ENCODE measurements at regions not wholly inside any gene's neighbourhood (a gene's known extent, or its start where the extent isn't known, plus 50 kb on each side); places are given as distances from the start of the nearest gene placed in this dataset.

GRCh38 chr7:84629216-84629615, 434.6 kb upstream of the SEMA3A start:
- Histone ChIP-seq H3K9ac (ENCODE audit: low read depth, low read length) (no peak overlapping the region), H3K27ac (ENCODE audit: low read depth, low read length) (no peak overlapping the region), H3K36me3 (ENCODE audit: control insufficient read depth, insufficient read depth, low read length) (no peaks in the 10 kb centered on the region), H3K27me3 (ENCODE audit: control insufficient read depth, insufficient read depth, low read length) (no peaks in the 10 kb centered on the region), H3K9me3 (ENCODE audit: control insufficient read depth, insufficient read depth, low read length) (peaks cover 7% of the 10 kb centered on the region), H3K4me3 (ENCODE audit: low read depth, low read length) (no peak overlapping the region), H3K4me1 (ENCODE audit: control insufficient read depth, insufficient read depth, low read length) (no peaks in the 10 kb centered on the region)

DNA sequence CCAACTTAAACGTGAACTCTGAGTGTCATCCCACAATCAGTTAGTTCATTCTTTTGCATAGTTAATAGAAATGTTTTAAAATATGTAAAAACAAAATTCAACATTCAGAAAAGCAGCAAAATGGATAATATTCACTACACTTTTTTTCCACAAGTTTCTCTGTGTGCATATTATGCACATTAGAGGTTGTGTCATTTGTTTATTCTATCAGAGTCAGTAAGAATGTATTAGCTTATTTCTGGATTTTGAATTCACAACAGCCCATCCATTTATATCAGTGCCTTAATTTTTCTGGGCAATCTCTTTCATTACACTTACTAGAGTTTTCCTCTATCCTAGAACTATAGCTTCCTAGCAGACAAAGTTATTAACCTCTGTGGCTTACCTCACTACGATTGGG, 432.7 kb upstream of the SEMA3A start:
- Histone ChIP-seq H3K9me3 (ENCODE audit: control insufficient read depth, insufficient read depth, low read length) (peaks cover 5% of the 10 kb centered on the region; the same call in 1 of the 2 replicates), H3K4me3 (ENCODE audit: low read depth, low read length) (no peak overlapping the region), H3K9ac (ENCODE audit: low read depth, low read length) (no peak overlapping the region), H3K4me1 (ENCODE audit: control insufficient read depth, insufficient read depth, low read length) (peaks cover 7% of the 10 kb centered on the region; the same call in 1 of the 2 replicates), H3K27me3 (ENCODE audit: control insufficient read depth, insufficient read depth, low read length) (no peaks in the 10 kb centered on the region), H3K36me3 (ENCODE audit: control insufficient read depth, insufficient read depth, low read length) (no peaks in the 10 kb centered on the region), H3K27ac (ENCODE audit: low read depth, low read length) (no peak overlapping the region)

DNA sequence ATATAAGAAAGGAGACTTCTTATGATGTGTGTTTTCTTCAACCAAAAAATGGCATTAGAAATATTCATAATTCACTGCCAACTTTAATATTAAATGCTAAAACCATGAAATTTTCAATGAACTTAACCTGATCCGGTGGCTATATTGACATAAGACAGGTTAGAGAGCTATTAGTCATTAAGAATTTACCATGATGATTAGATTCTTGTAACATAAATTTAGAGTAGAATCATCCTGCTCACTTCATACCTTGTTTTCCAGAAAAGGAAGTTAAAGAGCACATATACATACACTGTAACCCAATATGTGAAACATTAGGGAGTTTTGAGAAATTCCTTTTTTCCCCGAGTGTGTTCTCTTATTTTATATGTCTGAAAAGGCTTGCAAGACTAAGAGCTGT, 430.3 kb upstream of the SEMA3A start:
- H3K36me3 ChIP-seq (ENCODE audit: control insufficient read depth, insufficient read depth, low read length) = no peaks in the 10 kb centered on the region
- H3K27me3 ChIP-seq (ENCODE audit: control insufficient read depth, insufficient read depth, low read length) = no peaks in the 10 kb centered on the region
- no peak overlapping the region for H3K9ac ChIP-seq (ENCODE audit: low read depth, low read length)
- H3K4me3 ChIP-seq (ENCODE audit: low read depth, low read length) = no peak overlapping the region
- H3K9me3 ChIP-seq (ENCODE audit: control insufficient read depth, insufficient read depth, low read length) = no peaks in the 10 kb centered on the region
- no peak overlapping the region for H3K27ac ChIP-seq (ENCODE audit: low read depth, low read length)
- peaks cover 7% of the 10 kb centered on the region; the same call in 1 of the 2 replicates for H3K4me1 ChIP-seq (ENCODE audit: control insufficient read depth, insufficient read depth, low read length)

DNA sequence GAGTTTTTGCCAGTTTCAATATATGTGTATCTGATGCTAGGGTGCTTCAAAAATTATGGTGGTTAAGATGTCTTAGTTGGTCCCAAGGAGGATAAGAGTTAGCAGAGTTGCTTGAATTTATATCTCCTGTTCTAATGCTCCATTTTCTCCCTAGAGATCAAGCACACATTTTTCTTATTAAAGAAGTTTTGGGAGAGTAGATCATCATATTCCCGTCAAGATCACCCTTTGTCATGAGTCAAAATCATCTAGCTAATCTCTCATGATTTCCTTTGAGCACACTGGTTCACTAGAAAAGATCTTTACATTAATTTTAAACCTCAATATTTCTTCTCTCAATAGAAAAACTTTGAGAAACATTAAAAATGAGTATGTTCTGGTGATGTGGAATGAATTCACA, 429.9 kb upstream of the SEMA3A start:
- Histone ChIP-seq H3K9me3 (ENCODE audit: control insufficient read depth, insufficient read depth, low read length) (no peaks in the 10 kb centered on the region), H3K27ac (ENCODE audit: low read depth, low read length) (no peak overlapping the region), H3K9ac (ENCODE audit: low read depth, low read length) (no peak overlapping the region), H3K4me3 (ENCODE audit: low read depth, low read length) (no peak overlapping the region), H3K27me3 (ENCODE audit: control insufficient read depth, insufficient read depth, low read length) (no peaks in the 10 kb centered on the region), H3K36me3 (ENCODE audit: control insufficient read depth, insufficient read depth, low read length) (no peaks in the 10 kb centered on the region), H3K4me1 (ENCODE audit: control insufficient read depth, insufficient read depth, low read length) (peaks cover 7% of the 10 kb centered on the region; the same call in 1 of the 2 replicates)

DNA sequence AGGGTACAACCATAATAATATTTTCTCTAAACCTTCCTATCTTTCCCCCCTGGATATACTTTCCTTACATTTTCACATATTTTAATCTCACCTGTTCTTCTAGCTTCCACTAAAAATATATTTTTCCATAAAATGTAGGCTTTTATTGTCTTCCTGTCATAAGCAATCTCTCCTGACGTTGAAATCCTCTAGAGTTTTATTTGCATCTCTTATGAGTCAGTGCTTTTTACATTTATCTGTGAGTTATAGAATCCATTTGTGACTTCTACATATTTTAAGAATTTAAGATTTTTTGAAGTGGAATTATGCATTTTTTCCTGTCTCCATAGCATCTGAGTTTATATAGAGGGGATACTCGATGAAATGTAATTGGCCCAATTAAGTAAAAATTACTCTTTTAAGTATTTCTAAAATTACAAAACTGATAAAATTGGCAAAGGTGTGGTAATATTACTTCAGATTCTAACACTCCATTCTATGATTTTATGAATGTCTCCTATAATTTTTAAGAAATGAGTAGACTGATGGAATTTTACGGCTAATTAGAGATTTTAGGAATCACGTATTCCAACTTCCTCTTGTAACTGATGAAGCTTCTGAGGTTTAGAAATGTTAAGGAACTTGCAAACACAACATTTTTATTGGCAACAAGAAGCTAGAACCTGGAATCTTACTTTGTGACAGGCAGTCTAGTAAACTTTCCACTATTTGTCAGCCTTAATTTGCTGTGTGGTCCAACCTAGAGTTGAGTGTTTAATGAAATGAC, 422.9 kb upstream of the SEMA3A start:
- H3K4me1 ChIP-seq (ENCODE audit: control insufficient read depth, insufficient read depth, low read length) = no peaks in the 10 kb centered on the region
- H3K9me3 ChIP-seq (ENCODE audit: control insufficient read depth, insufficient read depth, low read length) = no peaks in the 10 kb centered on the region
- no peaks in the 10 kb centered on the region for H3K36me3 ChIP-seq (ENCODE audit: control insufficient read depth, insufficient read depth, low read length)
- no peak overlapping the region for H3K27ac ChIP-seq (ENCODE audit: low read depth, low read length)
- no peak overlapping the region for H3K4me3 ChIP-seq (ENCODE audit: low read depth, low read length)
- no peak overlapping the region for H3K9ac ChIP-seq (ENCODE audit: low read depth, low read length)
- H3K27me3 ChIP-seq (ENCODE audit: control insufficient read depth, insufficient read depth, low read length) = no peaks in the 10 kb centered on the region

- Histone ChIP-seq H3K27ac (ENCODE audit: low read depth, low read length) (no peak overlapping the region), H3K4me3 (ENCODE audit: low read depth, low read length) (no peak overlapping the region), H3K9me3 (ENCODE audit: control insufficient read depth, insufficient read depth, low read length) (no peaks in the 10 kb centered on the region), H3K4me1 (ENCODE audit: control insufficient read depth, insufficient read depth, low read length) (no peaks in the 10 kb centered on the region), H3K27me3 (ENCODE audit: control insufficient read depth, insufficient read depth, low read length) (no peaks in the 10 kb centered on the region), H3K36me3 (ENCODE audit: control insufficient read depth, insufficient read depth, low read length) (no peaks in the 10 kb centered on the region), H3K9ac (ENCODE audit: low read depth, low read length) (no peak overlapping the region)
Measured at GRCh38 chr7:84614821-84615501, 420.4 kb upstream of the SEMA3A start.

GRCh38 chr7:84612981-84613681, 418.5 kb upstream of the SEMA3A start:
- Histone ChIP-seq H3K4me1 (ENCODE audit: control insufficient read depth, insufficient read depth, low read length) (no peaks in the 10 kb centered on the region), H3K9ac (ENCODE audit: low read depth, low read length) (no peak overlapping the region), H3K9me3 (ENCODE audit: control insufficient read depth, insufficient read depth, low read length) (no peaks in the 10 kb centered on the region), H3K27me3 (ENCODE audit: control insufficient read depth, insufficient read depth, low read length) (no peaks in the 10 kb centered on the region), H3K4me3 (ENCODE audit: low read depth, low read length) (no peak overlapping the region), H3K36me3 (ENCODE audit: control insufficient read depth, insufficient read depth, low read length) (no peaks in the 10 kb centered on the region), H3K27ac (ENCODE audit: low read depth, low read length) (no peak overlapping the region)

- H3K27me3 ChIP-seq (ENCODE audit: control insufficient read depth, insufficient read depth, low read length) = no peaks in the 10 kb centered on the region
- no peaks in the 10 kb centered on the region for H3K4me1 ChIP-seq (ENCODE audit: control insufficient read depth, insufficient read depth, low read length)
- H3K4me3 ChIP-seq (ENCODE audit: low read depth, low read length) = no peak overlapping the region
- H3K36me3 ChIP-seq (ENCODE audit: control insufficient read depth, insufficient read depth, low read length) = no peaks in the 10 kb centered on the region
- H3K9ac ChIP-seq (ENCODE audit: low read depth, low read length) = no peak overlapping the region
- H3K27ac ChIP-seq (ENCODE audit: low read depth, low read length) = no peak overlapping the region
- H3K9me3 ChIP-seq (ENCODE audit: control insufficient read depth, insufficient read depth, low read length) = no peaks in the 10 kb centered on the region
Measured at GRCh38 chr7:84611391-84611790, 416.8 kb upstream of the SEMA3A start.

- H3K27ac ChIP-seq (ENCODE audit: low read depth, low read length) = no peak overlapping the region
- no peaks in the 10 kb centered on the region for H3K36me3 ChIP-seq (ENCODE audit: control insufficient read depth, insufficient read depth, low read length)
- H3K4me1 ChIP-seq (ENCODE audit: control insufficient read depth, insufficient read depth, low read length) = no peaks in the 10 kb centered on the region
- H3K4me3 ChIP-seq (ENCODE audit: low read depth, low read length) = no peak overlapping the region
- no peaks in the 10 kb centered on the region for H3K27me3 ChIP-seq (ENCODE audit: control insufficient read depth, insufficient read depth, low read length)
- H3K9me3 ChIP-seq (ENCODE audit: control insufficient read depth, insufficient read depth, low read length) = no peaks in the 10 kb centered on the region
- H3K9ac ChIP-seq (ENCODE audit: low read depth, low read length) = no peak overlapping the region
Measured at GRCh38 chr7:84610390-84610789, 415.8 kb upstream of the SEMA3A start.

- Histone ChIP-seq H3K9ac (ENCODE audit: low read depth, low read length) (no peak overlapping the region), H3K4me1 (ENCODE audit: control insufficient read depth, insufficient read depth, low read length) (no peaks in the 10 kb centered on the region), H3K9me3 (ENCODE audit: control insufficient read depth, insufficient read depth, low read length) (no peaks in the 10 kb centered on the region), H3K27me3 (ENCODE audit: control insufficient read depth, insufficient read depth, low read length) (no peaks in the 10 kb centered on the region), H3K27ac (ENCODE audit: low read depth, low read length) (no peak overlapping the region), H3K4me3 (ENCODE audit: low read depth, low read length) (no peak overlapping the region), H3K36me3 (ENCODE audit: control insufficient read depth, insufficient read depth, low read length) (no peaks in the 10 kb centered on the region)
Measured at GRCh38 chr7:84605301-84605700, 410.7 kb upstream of the SEMA3A start.

GRCh38 chr7:84603545-84603944, 409.0 kb upstream of the SEMA3A start:
- no peaks in the 10 kb centered on the region for H3K9me3 ChIP-seq (ENCODE audit: control insufficient read depth, insufficient read depth, low read length)
- H3K27ac ChIP-seq (ENCODE audit: low read depth, low read length) = no peak overlapping the region
- no peaks in the 10 kb centered on the region for H3K4me1 ChIP-seq (ENCODE audit: control insufficient read depth, insufficient read depth, low read length)
- H3K9ac ChIP-seq (ENCODE audit: low read depth, low read length) = no peak overlapping the region
- H3K27me3 ChIP-seq (ENCODE audit: control insufficient read depth, insufficient read depth, low read length) = no peaks in the 10 kb centered on the region
- H3K4me3 ChIP-seq (ENCODE audit: low read depth, low read length) = no peak overlapping the region
- H3K36me3 ChIP-seq (ENCODE audit: control insufficient read depth, insufficient read depth, low read length) = no peaks in the 10 kb centered on the region
